Endothelial cell (in vitro differentiated cells): ENCODE measurements at regions not wholly inside any gene's neighbourhood (a gene's known extent, or its start where the extent isn't known, plus 50 kb on each side); places are given as distances from the start of the nearest gene placed in this dataset.

Experiments used
- DNase-seq: peaks from one replicate; pipeline ENCODE4 v3.0.0; 2021; ENCODE audit warnings: low spot score
- H3K27ac Mint-ChIP-seq: one replicate; pipeline ENCODE4 v1.8.0; 2021; ENCODE audit warnings: mixed read lengths, inconsistent platforms; ENCODE audit not compliant: unreplicated experiment
- H3K27me3 Mint-ChIP-seq: one replicate; pipeline ENCODE4 v1.8.0; 2021; ENCODE audit warnings: mild to moderate bottlenecking, moderate library complexity, mixed read lengths, inconsistent platforms; ENCODE audit not compliant: unreplicated experiment
- H3K36me3 Mint-ChIP-seq: one replicate; pipeline ENCODE4 v1.8.0; 2021; ENCODE audit warnings: mild to moderate bottlenecking, low read depth, mixed read lengths, inconsistent platforms; ENCODE audit not compliant: unreplicated experiment
- H3K4me1 Mint-ChIP-seq: one replicate; pipeline ENCODE4 v1.8.0; 2021; ENCODE audit warnings: mild to moderate bottlenecking, mixed read lengths, inconsistent platforms; ENCODE audit not compliant: unreplicated experiment
- H3K4me3 Mint-ChIP-seq: one replicate; pipeline ENCODE4 v1.8.0; 2021; ENCODE audit warnings: mild to moderate bottlenecking, mixed read lengths, inconsistent platforms; ENCODE audit not compliant: unreplicated experiment
- H3K9me3 Mint-ChIP-seq: one replicate; pipeline ENCODE4 v1.8.0; 2021; ENCODE audit warnings: mixed read lengths, inconsistent platforms; ENCODE audit not compliant: unreplicated experiment
- CTCF ChIP-seq: fragments of 200-600 bp; sonication (generic); IDR thresholded peaks from one replicate; pipeline ENCODE4 v1.5.0; 2021; ENCODE audit warnings: antibody characterized with exemption; ENCODE audit not compliant: unreplicated experiment

- peaks cover under 1% of the 10 kb centered on the region for H3K36me3 Mint-ChIP-seq
- peaks cover 20% of the 10 kb centered on the region for H3K4me1 Mint-ChIP-seq
- no peak overlapping the region for H3K27ac Mint-ChIP-seq
- no peak for DNase-seq
- H3K4me3 Mint-ChIP-seq: no peak overlapping the region
- no peak for TF ChIP-seq CTCF
- H3K27me3 Mint-ChIP-seq: peaks cover 2% of the 10 kb centered on the region
- no peaks in the 10 kb centered on the region for H3K9me3 Mint-ChIP-seq
Observed at GRCh38 chr13:40271931-40272775, 394.3 kb downstream of the FOXO1 start.

GRCh38 chr13:40272776-40273139 is 393.7 kb downstream of the FOXO1 start:
- Mint-ChIP-seq H3K27me3 (peaks cover 2% of the 10 kb centered on the region), H3K27ac (no peak overlapping the region), H3K4me3 (no peak overlapping the region), H3K36me3 (peaks cover 3% of the 10 kb centered on the region), H3K4me1 (peaks cover 20% of the 10 kb centered on the region), H3K9me3 (no peaks in the 10 kb centered on the region)
- DNase-seq: no peak
- no peak for TF ChIP-seq CTCF

- peaks cover 3% of the 10 kb centered on the region for H3K36me3 Mint-ChIP-seq
- no peak for DNase-seq
- H3K4me3 Mint-ChIP-seq: no peak overlapping the region
- no peaks in the 10 kb centered on the region for H3K9me3 Mint-ChIP-seq
- H3K27me3 Mint-ChIP-seq: peaks cover 3% of the 10 kb centered on the region
- peaks cover 20% of the 10 kb centered on the region for H3K4me1 Mint-ChIP-seq
- no peak overlapping the region for H3K27ac Mint-ChIP-seq
- TF ChIP-seq CTCF: no peak
Observed at GRCh38 chr13:40273253-40274025, 393.0 kb downstream of the FOXO1 start.

GRCh38 chr13:40274103-40274502 is 392.3 kb downstream of the FOXO1 start:
- TF ChIP-seq CTCF: no peak
- Mint-ChIP-seq H3K4me3 (no peak overlapping the region), H3K36me3 (peaks cover 3% of the 10 kb centered on the region), H3K9me3 (no peaks in the 10 kb centered on the region), H3K27me3 (peaks cover 4% of the 10 kb centered on the region), H3K27ac (no peak overlapping the region), H3K4me1 (peaks cover 20% of the 10 kb centered on the region)
- DNase-seq: no peak

GRCh38 chr13:40275155-40275554 is 391.3 kb downstream of the FOXO1 start:
- no peak for DNase-seq
- H3K4me3 Mint-ChIP-seq: no peak overlapping the region
- peaks cover 4% of the 10 kb centered on the region for H3K27me3 Mint-ChIP-seq
- H3K9me3 Mint-ChIP-seq: no peaks in the 10 kb centered on the region
- H3K36me3 Mint-ChIP-seq: peaks cover 3% of the 10 kb centered on the region
- no peak overlapping the region for H3K27ac Mint-ChIP-seq
- no peak for TF ChIP-seq CTCF
- H3K4me1 Mint-ChIP-seq: peaks cover 20% of the 10 kb centered on the region
